Left renal pelvis (tissue), 4 donors: ENCODE measurements at regions not wholly inside any gene's neighbourhood (a gene's known extent, or its start where the extent isn't known, plus 50 kb on each side); places are given as distances from the start of the nearest gene placed in this dataset.

Experiments used
- DNase-seq, 4 donors: peaks; one replicate each; pipeline ENCODE4 v3.0.0-alpha.2; 2013; ENCODE audit warnings: low read depth in 4 of 4, low spot score in 3 of 4

DNA sequence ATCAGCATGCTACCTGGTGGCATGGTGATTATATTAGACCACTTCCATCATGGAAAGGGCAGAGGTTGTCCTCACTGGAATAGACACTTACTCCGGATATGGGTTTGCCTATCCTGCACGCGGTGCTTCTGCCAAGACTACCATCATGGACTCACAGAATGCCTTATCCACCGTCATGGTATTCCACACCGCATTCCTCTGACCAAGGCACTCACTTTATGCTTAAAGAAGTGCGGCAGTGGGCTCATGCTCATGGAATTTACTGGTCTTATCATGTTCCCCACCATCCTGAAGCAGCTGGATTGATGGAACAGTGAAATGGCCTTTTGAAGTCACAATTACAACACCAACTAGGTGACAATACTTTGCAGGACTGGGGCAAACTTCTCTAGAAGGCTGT, 109.2 kb upstream of the DRD2 start:
- no peak for DNase-seq

DNA sequence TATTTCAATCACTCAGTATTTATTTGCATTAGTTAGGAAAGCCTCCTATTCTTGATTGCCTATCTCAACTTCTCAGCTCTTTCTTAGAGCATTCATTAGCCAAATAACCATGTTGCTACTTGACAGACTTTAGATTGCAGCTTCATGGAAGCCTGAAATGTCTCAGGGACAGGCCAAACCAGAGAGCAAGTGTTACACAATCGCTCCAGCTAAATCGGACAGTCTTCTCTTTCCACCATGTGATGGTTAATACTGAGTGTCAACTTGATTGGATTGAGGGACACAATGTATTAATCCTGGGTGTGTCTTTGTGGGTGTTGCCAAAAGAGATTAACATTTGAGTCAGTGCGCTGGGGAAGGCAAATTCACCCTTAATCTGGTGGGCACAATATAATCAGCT, 106.5 kb upstream of the DRD2 start:
- DNase-seq: no peak

DNA sequence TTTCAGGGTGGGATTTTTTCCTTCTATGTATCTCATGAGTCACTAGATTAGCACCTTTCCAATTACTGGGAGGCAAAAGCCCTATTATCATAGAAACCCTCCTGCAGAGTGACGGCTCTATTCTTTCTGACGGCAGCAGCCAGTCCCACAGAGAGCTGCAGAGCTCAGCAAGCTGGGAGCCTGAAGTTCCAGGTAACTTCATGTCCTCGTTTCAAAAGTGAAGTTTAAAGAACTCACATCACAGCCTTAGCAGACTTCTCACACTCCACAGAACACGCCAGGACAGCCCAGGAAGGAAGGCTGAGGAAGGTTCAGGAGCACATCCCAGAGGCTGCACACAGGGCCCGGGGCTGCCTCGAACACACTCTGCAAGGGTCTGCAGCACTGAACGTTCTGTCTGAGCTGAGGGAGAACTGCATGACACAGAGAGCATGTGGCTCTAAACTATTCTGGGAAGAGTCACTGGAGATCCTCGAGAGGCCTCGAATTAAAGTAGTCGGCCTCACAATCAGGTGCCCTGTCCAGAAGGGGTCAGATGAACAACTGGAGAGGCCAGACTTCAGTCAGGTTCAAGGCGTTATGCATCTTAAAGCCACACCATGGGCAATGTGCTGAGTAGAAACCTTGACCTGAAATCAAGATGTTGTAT, 104.2 kb upstream of the DRD2 start:
- DNase-seq: no peak

DNA sequence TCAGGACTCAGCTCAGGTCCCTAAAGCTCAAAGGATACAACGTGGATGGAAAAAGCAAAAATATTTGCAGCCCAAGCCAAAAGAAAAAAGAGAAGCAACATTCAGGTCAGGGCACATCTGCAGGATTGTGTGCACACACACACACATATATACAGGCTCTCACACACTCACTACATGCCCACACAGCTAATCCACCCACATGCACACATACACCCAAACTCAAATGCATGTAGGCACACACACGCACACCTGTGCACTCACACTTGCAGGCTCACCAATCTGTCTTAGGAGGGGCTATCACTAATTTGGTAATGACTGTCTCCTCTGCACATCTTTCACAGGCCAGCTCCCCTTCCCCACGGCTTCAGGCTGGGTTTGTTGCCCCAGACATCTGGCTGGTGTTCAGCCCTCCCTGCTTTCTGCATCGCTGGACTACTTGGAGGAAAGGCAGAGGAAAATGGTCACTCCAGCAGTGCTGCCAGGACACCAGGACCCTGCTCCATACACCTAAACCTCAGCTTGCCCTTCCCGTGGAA, 103.6 kb upstream of the DRD2 start:
- DNase-seq: no peak

DNA sequence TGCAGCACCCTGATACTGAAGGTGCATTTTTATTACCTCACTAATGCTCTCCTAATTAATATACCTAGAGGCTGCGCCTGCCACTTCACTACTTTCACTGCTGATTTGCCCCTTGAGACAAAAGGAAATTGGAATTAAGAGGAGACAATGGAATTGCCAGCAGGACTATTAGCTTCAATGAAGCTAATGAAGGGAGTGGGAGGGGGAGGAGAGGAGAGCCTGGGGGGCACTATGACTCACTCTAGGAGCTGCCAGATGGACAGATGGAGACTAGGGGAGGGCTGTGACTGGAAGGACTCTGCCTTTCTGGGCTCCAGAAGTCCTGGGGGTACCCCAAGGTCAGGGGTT, 102.8 kb upstream of the DRD2 start:
- DNase-seq: no peak

DNA sequence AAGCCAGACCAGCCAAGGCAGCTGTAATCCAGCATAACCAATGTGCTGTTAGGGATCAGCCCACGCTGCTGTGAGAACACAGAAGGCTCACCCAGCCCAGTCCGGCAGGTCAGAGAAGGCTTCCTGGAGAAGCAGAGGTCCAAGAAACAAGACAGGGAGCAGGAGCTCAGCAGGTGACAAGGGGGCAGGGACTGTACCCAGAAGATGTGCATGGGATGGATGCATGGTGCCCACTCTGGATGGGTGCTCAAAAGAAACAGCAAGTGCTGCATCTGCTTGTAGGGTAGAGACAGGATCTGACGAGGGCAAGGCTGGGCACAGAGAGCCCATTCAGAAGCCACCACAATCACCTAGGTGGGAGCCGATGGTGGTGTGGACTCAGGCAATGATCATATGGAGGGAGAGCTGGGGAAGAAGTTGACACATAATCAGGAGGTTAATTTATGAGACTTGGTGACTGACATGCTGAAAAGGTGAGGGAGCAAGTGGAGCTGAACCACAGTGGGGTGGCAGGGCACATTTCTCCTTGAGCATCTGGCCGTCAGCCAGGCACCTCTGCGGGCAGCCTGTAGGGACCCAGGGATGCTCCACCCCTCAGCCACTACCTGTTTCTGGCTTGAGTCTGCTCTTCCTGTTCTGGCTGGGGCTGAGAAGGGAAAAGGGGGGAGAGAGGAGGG, 102.3 kb upstream of the DRD2 start:
- no peak for DNase-seq

DNA sequence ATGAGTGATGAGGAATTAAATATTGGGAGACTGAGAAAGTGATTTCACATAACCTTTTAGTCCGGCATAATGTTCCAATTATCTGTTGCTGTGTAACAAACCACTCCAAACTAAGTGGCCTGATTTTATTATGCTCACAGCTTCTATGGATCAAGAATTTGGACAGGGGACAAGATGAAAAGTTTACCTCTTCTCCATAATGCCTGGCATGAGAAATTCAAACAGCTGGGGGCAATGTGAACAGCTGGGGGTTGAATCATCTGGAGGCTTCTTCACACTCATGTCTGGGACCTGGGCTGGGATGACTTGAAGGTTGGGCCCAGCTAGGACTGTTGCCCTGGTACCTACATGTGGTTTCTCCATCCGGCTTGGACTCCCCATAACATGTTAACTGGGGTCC, 99.4 kb upstream of the DRD2 start:
- no peak for DNase-seq

DNA sequence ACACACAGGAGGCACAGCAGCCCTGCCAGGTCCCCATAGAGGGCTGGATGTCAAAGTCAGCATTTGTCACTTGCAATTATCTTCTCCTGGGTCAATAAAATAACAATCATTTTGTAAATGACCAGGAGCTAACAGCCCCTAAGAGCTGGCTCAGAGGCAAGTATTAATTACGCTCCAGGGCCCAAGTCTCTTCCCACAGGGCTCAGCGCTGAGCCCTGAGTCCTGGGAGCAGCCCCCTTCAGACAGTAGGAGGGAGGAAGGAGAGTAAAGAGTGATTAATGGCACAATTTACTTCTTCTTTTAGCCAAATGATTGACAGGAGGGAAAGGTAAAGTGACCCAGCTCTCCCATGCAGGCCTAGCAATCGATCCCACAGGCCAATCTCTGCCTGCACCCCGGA, 99.0 kb upstream of the DRD2 start:
- DNase-seq: no peak

DNA sequence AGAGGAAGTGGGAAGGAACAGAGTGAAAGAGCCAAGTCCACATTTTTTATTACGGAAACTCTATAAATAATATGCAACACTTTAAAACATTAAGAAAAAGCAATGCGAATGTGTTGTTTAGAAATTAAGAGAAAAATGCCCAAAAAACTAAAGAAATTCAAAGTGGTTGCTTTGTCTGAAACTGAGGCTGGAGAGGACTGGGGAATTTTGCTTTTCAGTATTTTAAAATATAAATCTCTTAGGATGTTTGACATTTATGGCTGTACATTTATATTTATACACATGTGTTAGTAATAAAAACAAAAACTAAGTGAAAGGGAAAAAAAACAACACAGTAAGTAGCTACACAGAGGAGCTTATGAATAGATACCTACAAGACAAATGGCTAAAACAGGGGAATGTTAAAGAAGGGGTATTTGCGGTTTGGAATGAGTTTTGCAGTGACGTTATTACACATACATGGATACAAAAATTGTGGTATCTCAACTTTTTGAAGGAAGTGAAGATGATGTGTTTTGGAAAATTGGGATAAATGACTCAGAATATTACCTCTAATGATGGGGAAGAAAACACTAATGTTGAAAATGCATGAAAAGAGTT, 97.0 kb upstream of the DRD2 start:
- DNase-seq: no peak

DNA sequence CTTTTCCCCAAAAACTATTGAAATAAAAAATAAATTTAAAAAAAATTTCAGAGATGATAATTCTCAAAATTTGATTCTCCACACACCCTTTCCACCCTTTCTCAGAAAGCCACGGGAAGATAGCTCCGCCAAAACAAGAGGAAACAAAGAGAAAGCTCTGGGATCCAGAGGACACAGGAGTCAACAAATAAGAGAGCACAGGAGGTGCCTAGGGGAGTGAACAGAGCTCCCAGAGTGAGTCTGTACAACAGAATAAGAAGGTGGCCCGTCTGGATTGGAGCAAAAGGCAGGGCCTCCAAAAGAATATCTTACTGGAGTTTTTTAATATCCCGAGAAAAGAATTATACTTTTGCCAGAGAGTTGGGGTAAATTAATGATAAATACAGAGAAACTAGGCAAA, 96.3 kb upstream of the DRD2 start:
- no peak for DNase-seq

DNA sequence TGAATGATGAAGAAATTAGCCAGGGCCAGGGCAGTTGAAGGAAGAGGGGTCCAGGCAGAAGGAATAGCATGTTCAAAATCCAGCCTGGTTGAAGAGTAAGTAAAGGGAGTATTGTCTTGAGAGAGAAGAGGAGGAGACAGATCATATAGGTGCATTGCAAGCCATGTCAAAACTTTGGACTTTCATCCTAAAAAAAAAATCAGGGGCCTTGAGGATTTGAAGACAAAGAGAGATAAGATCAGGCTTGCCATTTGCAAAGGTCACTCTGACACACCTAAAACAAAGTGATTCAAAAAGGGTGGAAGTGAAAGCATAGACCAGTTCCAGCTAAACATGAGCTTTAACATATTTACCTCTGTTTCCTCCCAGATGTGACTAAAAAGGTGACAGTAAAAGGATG, 95.7 kb upstream of the DRD2 start:
- no peak for DNase-seq

DNA sequence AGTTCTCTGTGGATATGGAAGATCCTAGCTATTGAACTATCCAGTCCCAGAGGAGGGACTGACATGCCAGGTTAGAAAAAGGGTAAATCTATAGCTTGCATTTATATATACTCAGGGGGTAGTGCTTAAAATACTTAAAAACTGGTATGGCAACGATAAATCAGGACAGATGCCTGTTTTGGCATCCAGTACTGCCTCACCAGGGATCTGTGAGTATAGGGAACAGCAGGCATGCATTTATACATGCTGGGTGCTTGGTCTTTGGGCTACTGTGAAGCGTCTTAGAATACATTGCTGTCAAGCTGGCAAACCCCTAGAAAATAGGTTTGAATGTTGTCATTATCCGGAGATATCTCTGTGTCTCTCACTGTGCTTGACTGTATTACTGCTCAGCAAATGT, 94.2 kb upstream of the DRD2 start:
- DNase-seq: no peak

DNA sequence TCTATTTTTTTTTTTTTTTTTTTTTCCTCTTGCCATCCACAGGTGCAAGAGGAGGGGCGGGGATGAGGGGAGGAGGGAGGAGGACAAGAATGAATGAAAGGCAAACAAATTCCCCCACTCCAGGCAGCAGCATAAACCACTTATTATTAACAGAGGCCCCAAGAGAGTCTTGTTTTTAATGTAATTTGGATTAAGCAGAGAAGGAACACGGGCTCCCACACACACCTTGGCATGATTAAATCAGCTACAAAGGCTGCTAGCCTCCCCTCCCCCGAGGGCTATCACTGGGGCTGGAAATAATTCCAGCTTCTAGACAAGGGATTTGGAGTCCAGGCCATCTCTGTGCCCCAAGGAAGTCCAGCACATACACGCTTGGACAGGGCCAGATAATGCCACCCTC, 93.4 kb upstream of the DRD2 start:
- DNase-seq: no peak

DNA sequence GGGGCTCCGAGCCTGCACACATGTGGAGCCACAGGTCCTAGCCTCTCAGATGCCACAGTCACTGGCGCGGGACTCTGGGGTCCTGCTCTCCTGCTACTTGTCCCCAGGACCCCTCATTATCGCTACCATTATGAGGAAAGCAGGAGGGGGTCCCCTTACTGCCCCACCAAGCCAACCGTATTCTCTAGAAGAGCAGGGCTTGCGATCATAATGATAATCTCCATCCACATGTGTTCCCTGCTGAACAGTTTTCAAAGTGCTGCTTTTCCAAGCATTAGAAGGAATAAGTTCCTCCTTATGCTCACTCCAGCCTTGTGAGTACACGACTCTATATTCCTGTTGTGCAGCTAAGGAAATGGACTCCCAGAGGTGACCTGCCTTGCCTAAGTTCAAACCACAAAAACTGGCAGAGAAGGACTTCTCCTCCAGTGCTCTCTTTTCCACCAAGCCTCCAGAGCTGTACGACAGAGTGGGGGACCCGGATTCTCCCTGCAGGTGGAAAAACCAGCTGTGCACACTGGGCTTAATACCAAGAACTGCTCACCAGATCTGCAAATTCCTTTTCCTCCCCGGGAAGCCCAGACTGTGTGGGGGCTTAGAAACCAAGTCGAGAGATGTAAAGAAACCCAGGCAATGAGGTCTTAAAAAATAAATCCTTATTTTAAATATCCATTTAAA, 92.8 kb upstream of the DRD2 start:
- DNase-seq: no peak

DNA sequence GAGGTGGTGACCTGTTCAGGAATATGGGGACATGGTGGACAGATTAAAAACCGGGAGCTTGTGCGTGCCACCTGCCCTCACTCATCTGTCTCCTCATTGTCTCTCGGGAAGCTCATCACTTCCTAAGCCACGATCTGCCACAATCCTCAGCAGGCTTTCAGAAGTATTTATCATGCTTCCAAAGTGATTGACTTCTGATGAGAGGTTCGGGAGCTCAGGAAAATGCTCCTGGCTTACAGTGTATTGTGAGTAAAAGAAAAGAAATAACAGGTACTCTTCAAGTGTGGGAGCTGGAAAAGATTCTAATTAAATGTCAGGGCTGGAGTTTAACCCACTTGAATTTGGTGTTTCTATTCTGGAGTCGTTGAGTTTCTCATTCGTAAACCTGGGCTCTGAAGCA, 91.9 kb upstream of the DRD2 start:
- DNase-seq: no peak

DNA sequence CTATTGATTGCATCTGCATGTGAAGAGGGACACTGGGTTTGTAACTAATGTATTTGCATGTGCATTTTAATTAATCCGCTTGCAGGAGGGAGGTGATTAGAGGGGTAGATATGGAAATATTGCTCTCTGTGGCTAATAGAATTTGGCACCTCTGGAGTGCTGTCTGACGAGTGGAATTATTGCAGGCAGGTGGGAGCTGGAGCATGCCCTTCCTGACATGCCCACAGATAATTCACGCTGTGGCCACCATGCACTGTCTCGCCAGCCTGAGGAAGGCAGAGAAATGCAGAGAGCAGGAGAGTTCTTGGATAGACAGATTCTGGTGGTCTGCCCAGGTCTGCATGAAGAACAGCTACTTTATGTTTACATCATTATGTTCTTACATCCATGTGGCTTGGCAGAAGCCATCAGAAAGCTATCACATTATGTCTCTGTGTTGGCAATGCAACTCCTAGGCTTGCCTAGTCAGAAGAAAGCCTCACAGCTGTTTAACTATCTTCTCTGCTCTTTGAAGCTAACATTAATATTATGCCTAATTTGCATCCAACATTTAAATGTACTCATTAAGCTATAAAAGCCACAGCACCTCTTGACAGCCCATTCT, 89.4 kb upstream of the DRD2 start:
- DNase-seq: no peak

DNA sequence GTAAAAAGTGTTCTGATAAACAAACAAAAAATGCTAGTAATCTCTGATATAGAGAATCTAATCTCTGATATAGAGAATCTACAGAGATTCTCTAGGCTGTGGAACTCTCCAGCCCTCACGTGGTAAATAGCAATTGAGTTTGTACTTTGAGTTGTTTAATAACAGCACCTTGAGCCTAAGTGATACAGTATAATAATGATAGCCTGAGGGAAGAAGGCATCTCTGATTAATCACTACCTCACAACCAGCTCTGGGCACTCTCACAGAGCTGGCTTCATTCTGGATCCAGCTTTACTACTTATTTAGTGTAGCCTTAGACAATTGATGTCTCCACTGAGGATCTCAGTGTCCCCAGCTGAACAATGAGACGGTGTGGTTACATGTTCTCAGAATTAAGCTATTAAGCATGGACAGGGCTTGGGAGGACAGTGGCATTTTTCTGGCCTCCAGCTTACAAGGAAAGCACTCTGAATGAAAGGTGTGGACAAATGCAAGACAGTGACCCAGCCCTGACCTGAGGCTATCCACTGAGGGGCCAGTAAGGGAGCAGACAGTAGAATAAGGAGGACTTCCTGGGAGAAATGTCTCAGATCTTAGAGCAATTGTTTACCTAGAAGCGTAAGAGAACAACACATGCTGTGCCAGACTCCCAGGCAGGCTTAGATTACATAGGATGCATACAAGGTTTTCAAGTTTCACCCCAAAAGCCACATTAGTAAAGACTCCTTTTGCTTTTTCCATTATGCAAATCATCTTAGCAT, 88.7 kb upstream of the DRD2 start:
- DNase-seq: no peak

DNA sequence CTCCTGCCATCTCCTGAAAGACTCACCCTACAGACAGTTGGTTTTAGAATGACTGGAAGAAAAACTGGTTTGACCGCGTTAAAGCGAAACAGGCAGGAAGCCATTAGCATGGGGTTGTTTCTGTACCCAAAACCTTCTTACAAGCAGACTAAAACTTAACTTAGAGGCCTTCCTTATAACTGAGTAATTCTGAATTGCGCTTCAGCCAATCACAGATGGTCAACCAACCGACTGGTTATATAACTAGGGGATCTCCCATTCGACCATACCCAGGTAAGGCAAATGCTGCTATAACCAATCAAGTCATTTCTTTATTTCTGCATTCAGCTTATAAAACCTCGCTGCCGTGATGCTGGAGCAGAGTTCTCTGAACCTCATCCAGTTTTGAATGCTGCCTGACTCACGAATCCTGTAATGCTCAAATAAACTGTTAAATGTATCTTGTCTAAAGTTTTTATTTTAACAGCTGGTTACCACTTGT, 87.8 kb upstream of the DRD2 start:
- no peak for DNase-seq

DNA sequence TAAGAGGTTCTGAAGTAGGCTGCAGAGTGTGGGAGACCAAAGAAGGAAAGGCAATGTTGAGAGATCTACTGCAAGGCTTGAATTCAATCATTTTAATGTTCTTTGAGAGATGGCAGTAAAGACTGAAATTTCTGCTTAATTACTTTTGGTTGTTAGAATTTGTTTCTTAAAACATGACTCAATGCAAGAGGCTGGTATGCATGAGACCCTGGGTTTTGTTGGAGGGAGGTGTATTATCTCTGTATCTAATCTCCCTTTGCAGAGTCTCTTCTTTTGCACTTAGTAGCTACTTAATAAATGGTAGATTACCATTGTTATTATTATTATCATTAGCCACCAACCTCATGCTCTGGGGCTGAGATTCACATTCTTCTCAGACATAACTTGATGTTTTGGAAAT, 87.4 kb upstream of the DRD2 start:
- DNase-seq: no peak

DNA sequence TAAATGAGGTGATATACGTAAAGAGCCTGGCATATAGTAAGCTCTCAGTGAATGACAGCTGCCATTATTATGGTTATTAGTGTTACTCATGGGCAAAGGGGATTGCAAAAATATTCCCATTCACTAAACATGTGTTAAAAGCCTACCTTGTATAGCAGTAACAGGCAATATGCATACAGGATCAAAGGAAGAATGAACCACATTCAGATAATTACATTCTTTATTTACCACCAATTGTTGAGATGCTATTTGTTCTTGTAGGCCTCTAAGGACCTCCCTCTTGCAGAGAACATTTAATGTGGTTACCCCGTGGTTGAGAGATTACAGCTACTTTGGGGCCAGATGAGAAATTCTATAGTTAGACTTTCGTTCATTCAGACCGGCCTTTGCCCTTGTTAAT, 82.7 kb upstream of the DRD2 start:
- no peak for DNase-seq

DNA sequence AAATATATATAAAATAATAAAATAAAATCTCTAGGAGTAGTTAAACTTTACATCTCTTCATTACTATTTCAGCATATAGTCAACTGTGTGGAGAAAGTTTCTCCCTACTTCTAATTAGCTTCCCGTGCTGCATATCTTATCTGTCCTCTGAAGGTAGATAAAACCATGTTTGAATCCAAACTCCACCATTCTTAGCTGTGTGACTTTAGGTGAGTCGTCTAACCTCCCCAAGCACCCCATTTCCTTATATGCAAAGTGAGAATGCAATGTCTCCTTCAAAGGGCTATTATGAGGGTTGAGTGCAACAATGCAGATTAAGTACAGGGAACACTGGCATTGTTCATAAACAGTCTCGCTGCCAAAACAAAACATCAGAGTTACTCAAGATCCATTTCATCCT, 80.8 kb upstream of the DRD2 start:
- no peak for DNase-seq
